H1 (cell line): ENCODE measurements at regions not wholly inside any gene's neighbourhood (a gene's known extent, or its start where the extent isn't known, plus 50 kb on each side); places are given as distances from the start of the nearest gene placed in this dataset.

Experiments
- CTCF ChIA-PET: fragments of 300-600 bp; sonication (Branson Sonifier 250); formaldehyde crosslinking; loops from one replicate; lab custom pipeline; 2021; ENCODE audit not compliant: partially characterized antibody; lab: Charles Lee
- POLR2A ChIA-PET: fragments of 300-600 bp; sonication (Branson Sonifier 250); formaldehyde crosslinking; loops from one replicate; lab custom pipeline; 2021; ENCODE audit warnings: inconsistent platforms; ENCODE audit not compliant: partially characterized antibody; lab: Charles Lee
- DNase-seq, 2 experiments: peaks; one replicate each; pipeline versions ENCODE4 v3.0.0 to v3.0.0-alpha.2; 2010 to 2022; ENCODE audit warnings: low spot score in 2 of 2, low read depth in 1 of 2, mixed read lengths in 1 of 2
- FAIRE-seq: peaks from 2 replicates; lab custom pipeline; 2011; peaks lifted over from hg19 to GRCh38; lab: Jason Lieb, UNC
- H2AFZ ChIP-seq: 2 replicates; pipeline ENCODE4 v1.8.1; 2012; ENCODE audit warnings: low read length, inconsistent platforms
- H2AK5ac ChIP-seq: 2 replicates; pipeline ENCODE4 v1.6.1; 2013; ENCODE audit warnings: low read depth, low read length
- H2BK120ac ChIP-seq: replicated peaks from 2 replicates; pipeline ENCODE3; 2013; ENCODE audit warnings: low read depth, low read length, inconsistent platforms
- H2BK12ac ChIP-seq: 2 replicates; pipeline ENCODE4 v1.6.1; 2013; ENCODE audit warnings: low read depth, low read length
- H2BK15ac ChIP-seq: 2 replicates; pipeline ENCODE4 v1.6.1; 2013; ENCODE audit warnings: low read length
- H2BK20ac ChIP-seq: 2 replicates; pipeline ENCODE4 v1.6.1; 2013; ENCODE audit warnings: low read length
- H2BK5ac ChIP-seq: 2 replicates; pipeline ENCODE4 v1.6.1; 2013; ENCODE audit warnings: low read depth, low read length
- H3K14ac ChIP-seq: 2 replicates; pipeline ENCODE4 v1.6.1; 2013; ENCODE audit warnings: inconsistent platforms; ENCODE audit not compliant: insufficient read length
- H3K18ac ChIP-seq: 2 replicates; pipeline ENCODE4 v1.6.1; 2013; ENCODE audit warnings: low read length; ENCODE audit errors: extremely low read depth
- H3K23ac ChIP-seq: 2 replicates; pipeline ENCODE4 v1.6.1; 2013; ENCODE audit warnings: inconsistent platforms; ENCODE audit not compliant: insufficient read length
- H3K23me2 ChIP-seq: 2 replicates; pipeline ENCODE4 v1.6.1; 2013; ENCODE audit warnings: low read depth, low read length
- H3K27ac ChIP-seq: 2 replicates; pipeline ENCODE4 v1.6.1; 2011; ENCODE audit warnings: low read depth, low read length, inconsistent platforms
- H3K27me3 ChIP-seq, 4 experiments: replicated peaks in 1 of 4; 1 replicate in 1 of 4; 2 replicates in 3 of 4; pipeline versions ENCODE4 v1.6.1 to v1.8.1; 2011 to 2013; ENCODE audit warnings: low read length in 3 of 4, mild to moderate bottlenecking in 3 of 4, inconsistent platforms in 2 of 4, mixed read lengths in 2 of 4, moderate library complexity in 1 of 4; ENCODE audit not compliant: control insufficient read depth in 3 of 4, insufficient read depth in 3 of 4; ENCODE audit errors: extremely low read depth in 1 of 4
- H3K36me3 ChIP-seq, 4 experiments: 2 replicates each; pipeline versions ENCODE4 v1.6.1 to v1.8.1; 2011 to 2013; ENCODE audit warnings: mild to moderate bottlenecking in 4 of 4, low read length in 3 of 4, moderate library complexity in 2 of 4, control low read depth in 1 of 4, inconsistent platforms in 1 of 4; ENCODE audit not compliant: insufficient read depth in 4 of 4, control insufficient read depth in 2 of 4
- H3K4ac ChIP-seq: replicated peaks from 2 replicates; pipeline ENCODE3; 2013; ENCODE audit warnings: low read length, low read depth, mixed read lengths, inconsistent platforms; ENCODE audit not compliant: insufficient read length
- H3K4me1 ChIP-seq, 4 experiments: replicated peaks in 1 of 4; 1 replicate in 1 of 4; 2 replicates in 3 of 4; pipeline versions ENCODE4 v1.6.1 to v1.8.1; 2011 to 2013; ENCODE audit warnings: low read length in 3 of 4, inconsistent platforms in 2 of 4, mixed read lengths in 1 of 4; ENCODE audit not compliant: insufficient read depth in 4 of 4, control insufficient read depth in 3 of 4
- H3K4me2 ChIP-seq, 2 experiments: 2 replicates each; pipeline versions ENCODE4 v1.6.1 to v1.8.1; 2011 to 2013; ENCODE audit warnings: low read depth in 2 of 2, low read length in 2 of 2, control low read depth in 1 of 2, inconsistent platforms in 1 of 2, mild to moderate bottlenecking in 1 of 2; ENCODE audit not compliant: insufficient read depth in 1 of 2
- H3K4me3 ChIP-seq, 4 experiments: fragments of 200-600, 300-600 bp in 1 of 4; sonication (generic), shearing (Covaris generic), sonication (Bioruptor Twin) in 1 of 4; 2 replicates each; pipeline versions ENCODE4 v1.5.1 to v1.8.1; 2011 to 2016; ENCODE audit warnings: low read length in 4 of 4, low read depth in 3 of 4, control low read depth in 2 of 4, inconsistent platforms in 2 of 4, mild to moderate bottlenecking in 2 of 4, mixed read lengths in 1 of 4, moderate library complexity in 1 of 4; ENCODE audit not compliant: insufficient read depth in 2 of 4; ENCODE audit errors: extremely low read depth in 1 of 4
- H3K56ac ChIP-seq: replicated peaks from 2 replicates; pipeline ENCODE3; 2013; ENCODE audit warnings: low read depth, mild to moderate bottlenecking, mixed read lengths, low read length, inconsistent platforms; ENCODE audit not compliant: insufficient read length
- H3K79me1 ChIP-seq: 2 replicates; pipeline ENCODE4 v1.6.1; 2013; ENCODE audit warnings: low read depth, low read length, control low read depth
- H3K79me2 ChIP-seq, 2 experiments: 2 replicates each; pipeline versions ENCODE4 v1.6.1 to v1.8.1; 2012 to 2013; ENCODE audit warnings: low read length in 2 of 2, mild to moderate bottlenecking in 2 of 2, inconsistent platforms in 1 of 2; ENCODE audit not compliant: insufficient read depth in 2 of 2, control insufficient read depth in 1 of 2
- H3K9ac ChIP-seq, 4 experiments: replicated peaks in 1 of 4; 1 replicate in 1 of 4; 2 replicates in 3 of 4; pipeline versions ENCODE4 v1.6.1 to v1.8.1; 2011 to 2013; ENCODE audit warnings: low read depth in 3 of 4, low read length in 3 of 4, control low read depth in 2 of 4, mild to moderate bottlenecking in 2 of 4, moderate library complexity in 2 of 4, inconsistent platforms in 1 of 4; ENCODE audit errors: extremely low read depth in 1 of 4
- H3K9me3 ChIP-seq, 2 experiments: 2 replicates each; pipeline versions ENCODE4 v1.6.1 to v1.8.1; 2012 to 2013; ENCODE audit warnings: mild to moderate bottlenecking in 2 of 2, moderate library complexity in 2 of 2, control low read depth in 1 of 2, inconsistent platforms in 1 of 2, low read depth in 1 of 2, low read length in 1 of 2, mixed read lengths in 1 of 2; ENCODE audit not compliant: insufficient read depth in 2 of 2
- H4K20me1 ChIP-seq, 2 experiments: replicated peaks in 1 of 2; 2 replicates each; pipeline versions ENCODE3 to v1.8.1; 2011 to 2013; ENCODE audit warnings: inconsistent platforms in 2 of 2, low read length in 2 of 2, mild to moderate bottlenecking in 1 of 2; ENCODE audit not compliant: insufficient read depth in 2 of 2, control insufficient read depth in 1 of 2
- H4K5ac ChIP-seq: 2 replicates; pipeline ENCODE4 v1.6.1; 2013; ENCODE audit warnings: low read length, low read depth, mixed read lengths, inconsistent platforms; ENCODE audit not compliant: insufficient read length
- H4K8ac ChIP-seq: 2 replicates; pipeline ENCODE4 v1.8.0; 2013; ENCODE audit warnings: mild to moderate bottlenecking, moderate library complexity, low read length, inconsistent platforms; ENCODE audit not compliant: insufficient read depth; ENCODE audit errors: extremely low read depth
- H4K91ac ChIP-seq: replicated peaks from 2 replicates; pipeline ENCODE3; 2013; ENCODE audit warnings: low read length, mixed read lengths, inconsistent platforms; ENCODE audit not compliant: insufficient read length
- WGBS, 2 experiments: shearing (Covaris generic) in 1 of 2; methylation state at CpG; one replicate each; pipeline versions ENCODE4 v1.1.6 to v1.1.7; 2013 to 2015; ENCODE audit warnings: low lambda C conversion rate in 2 of 2, mixed read lengths in 2 of 2, inconsistent platforms in 1 of 2, low coverage in 1 of 2, missing lambda C conversion rate in 1 of 2; ENCODE audit not compliant: insufficient replicate concordance in 2 of 2, insufficient coverage in 1 of 2, insufficient read length in 1 of 2; ENCODE audit errors: extremely low coverage in 1 of 2, missing lambda C conversion rate in 1 of 2; 5-methylcytosine and 5-hydroxymethylcytosine counted together

DNA sequence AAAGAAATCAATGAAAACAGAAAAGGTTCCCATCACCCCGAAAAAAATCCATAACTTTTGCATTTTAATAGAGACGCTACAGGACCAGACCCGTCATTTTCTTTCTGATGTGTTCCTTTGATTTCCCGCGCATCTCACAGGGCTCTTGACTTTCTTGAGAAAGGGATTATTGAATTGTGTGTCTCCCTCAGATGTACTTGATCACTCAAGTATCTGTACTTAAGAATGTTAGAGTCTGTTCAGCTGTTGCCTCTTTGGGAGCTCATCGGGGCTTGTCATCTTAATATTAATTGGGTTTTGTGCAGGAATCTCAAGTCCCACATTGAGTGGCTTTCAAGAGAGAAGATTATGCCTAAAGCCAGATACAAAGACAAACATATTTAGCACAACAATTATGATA lies 606.4 kb upstream of the SALL1 start:
- peaks cover 2 to 15% (median 9%) of the 10 kb centered on the region in 4 experiments; a peak in 6 of 7 replicates for H3K4me1 ChIP-seq

More for the DNA sequence above, 606.4 kb upstream of the SALL1 start:
- Histone ChIP-seq H3K4me2 (no peak overlapping the region), H2BK15ac (no peak overlapping the region), H3K23me2 (no peaks in the 10 kb centered on the region), H3K27me3 (peaks cover 0 to 1% (median 0%) of the 10 kb centered on the region in 4 experiments; a peak in 2 of 7 replicates), H4K5ac (no peak overlapping the region), H3K4me3 (no peak overlapping the region), H4K91ac (no peak overlapping the region), H3K9ac (no peak overlapping the region), H3K56ac (no peak overlapping the region), H3K79me2 (no peaks in the 10 kb centered on the region), H3K4ac (no peak overlapping the region), H2BK12ac (no peak overlapping the region), H3K79me1 (no peaks in the 10 kb centered on the region), H2BK120ac (no peak overlapping the region), H3K14ac (no peak overlapping the region), H2AFZ (no peak overlapping the region), H3K23ac (no peak overlapping the region), H3K36me3 (no peaks in the 10 kb centered on the region), H2BK20ac (no peak overlapping the region), H3K27ac (no peak overlapping the region), H4K20me1 (no peaks in the 10 kb centered on the region), H3K18ac (no peak overlapping the region), H4K8ac (no peak overlapping the region), H2BK5ac (no peak overlapping the region), H2AK5ac (no peak overlapping the region), H3K9me3 (no peaks in the 10 kb centered on the region)
- 88% methylated on average over 6 of the region's 6 CpGs; no CpG with 5 or more reads in 1 of the 2 experiments for WGBS, 2 experiments
- ChIA-PET POLR2A (no interaction called here), CTCF (interaction anchor here (0.6 to 1.6 kb wide), 6 partner anchors 9 to 556 kb away, joined by 3 to 5 read pairs (median 3); no protein-coding TSS in a partner anchor)
- DNase-seq (no peak), FAIRE-seq (no peak)
